Daoy (cell line): ENCODE measurements at regions not wholly inside any gene's neighbourhood (a gene's known extent, or its start where the extent isn't known, plus 50 kb on each side); places are given as distances from the start of the nearest gene placed in this dataset.
"Not testable (repeated sequence)": the region's sequence is repeated elsewhere in the genome, so short reads cannot be mapped to it uniquely, and the experiment has no call there.

ENCODE experiments used
- DNase-seq: peaks from one replicate; pipeline ENCODE4 v3.0.0-alpha.2; 2015; ENCODE audit warnings: low read depth

DNA sequence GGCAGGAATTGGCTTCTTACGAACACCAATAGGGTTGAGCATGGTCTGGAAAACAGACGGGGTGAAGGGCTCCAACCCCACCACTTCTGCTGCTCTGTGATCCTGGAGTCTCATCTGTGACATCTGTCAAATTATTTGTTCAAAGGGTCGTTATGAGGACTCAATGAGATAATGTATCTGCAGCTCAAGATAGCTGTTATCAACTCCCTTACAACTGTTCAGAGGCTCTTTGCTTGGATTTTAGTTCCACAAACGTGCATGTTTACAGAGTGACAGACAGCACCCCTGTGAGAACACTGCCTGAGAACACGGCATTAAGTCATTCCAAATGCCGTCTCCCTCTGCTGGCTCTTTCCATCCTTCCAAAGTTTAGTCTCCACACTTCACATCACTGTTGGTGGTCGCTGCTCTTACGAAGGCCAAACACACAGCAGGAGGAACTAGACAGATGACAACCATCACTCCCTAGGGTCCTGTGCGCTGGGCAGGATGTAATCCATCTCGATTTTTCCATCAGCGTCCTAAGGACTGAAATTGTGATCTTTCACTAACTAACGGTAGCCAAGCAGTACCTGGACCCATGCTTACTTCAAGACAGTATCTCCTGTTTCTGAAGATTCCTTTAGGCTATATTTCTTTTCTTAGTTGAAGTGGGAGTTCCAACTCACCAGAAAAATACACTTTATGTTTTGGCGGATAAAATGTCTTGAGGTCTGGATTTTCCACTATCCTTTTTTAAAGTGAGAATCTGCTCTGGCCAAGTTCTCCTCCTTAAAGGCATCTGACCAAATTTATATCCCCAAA is 220.3 kb downstream of the ANAPC1 start:
- no peak for DNase-seq

DNA sequence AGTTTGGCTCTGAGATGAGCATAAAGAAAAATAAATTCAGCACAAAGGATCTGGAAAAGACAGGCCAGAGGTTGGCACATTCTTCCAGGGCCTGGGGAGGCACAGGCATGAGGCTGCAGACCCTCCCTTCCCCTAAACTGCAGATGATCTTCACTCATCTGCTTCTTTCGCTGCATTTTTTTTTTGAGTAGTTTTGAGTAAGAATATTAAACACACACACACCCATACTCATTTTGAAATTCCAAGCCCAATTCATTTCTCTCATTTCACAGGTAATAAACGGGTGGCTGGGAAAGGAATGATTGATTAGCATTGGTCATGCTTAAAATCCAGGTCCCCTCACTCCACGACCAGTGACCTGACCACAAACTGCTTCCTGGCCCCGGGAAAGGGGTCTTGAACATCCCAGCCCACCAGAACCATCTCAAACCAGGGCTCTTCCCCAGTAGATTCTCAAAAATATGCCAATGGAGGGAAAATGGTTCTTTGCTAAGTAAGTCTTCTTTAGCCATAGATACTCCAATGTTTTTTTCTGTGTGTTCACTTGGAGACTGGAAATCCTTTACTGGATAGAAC is 219.6 kb downstream of the ANAPC1 start:
- no peak for DNase-seq

- DNase-seq, result no peak
Measured at GRCh38 chr2:111665011-111665410, 219.0 kb downstream of the ANAPC1 start.

DNA sequence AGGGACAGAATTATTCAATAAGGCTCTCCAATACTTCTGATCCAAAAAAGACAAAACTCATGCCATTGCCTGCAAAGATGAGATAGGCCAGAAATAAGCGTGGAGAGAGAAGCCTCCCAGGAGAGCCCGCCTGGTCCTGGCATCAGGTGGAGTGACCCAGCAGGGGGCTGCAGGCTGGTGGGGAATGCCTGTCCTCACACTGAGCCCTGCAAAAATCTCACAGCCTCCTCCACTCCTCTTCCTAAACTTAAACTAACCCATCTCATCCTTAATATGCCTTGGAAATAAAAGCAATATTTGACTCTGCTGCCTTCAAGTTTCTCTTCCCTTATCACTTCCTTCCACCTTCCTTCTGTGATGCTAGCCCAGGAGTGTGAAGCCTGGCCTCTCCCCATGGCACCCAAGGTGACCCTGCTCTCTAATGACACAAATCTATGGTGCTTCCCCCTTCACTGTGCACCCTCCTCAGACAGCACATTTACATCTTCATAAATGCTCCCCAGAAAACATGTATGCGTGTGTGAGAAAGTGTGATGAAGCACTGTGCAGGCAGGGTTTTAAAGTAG is 218.4 kb downstream of the ANAPC1 start:
- no peak for DNase-seq

- no peak for DNase-seq
Measured at GRCh38 chr2:111666160-111666559, 217.8 kb downstream of the ANAPC1 start.

DNA sequence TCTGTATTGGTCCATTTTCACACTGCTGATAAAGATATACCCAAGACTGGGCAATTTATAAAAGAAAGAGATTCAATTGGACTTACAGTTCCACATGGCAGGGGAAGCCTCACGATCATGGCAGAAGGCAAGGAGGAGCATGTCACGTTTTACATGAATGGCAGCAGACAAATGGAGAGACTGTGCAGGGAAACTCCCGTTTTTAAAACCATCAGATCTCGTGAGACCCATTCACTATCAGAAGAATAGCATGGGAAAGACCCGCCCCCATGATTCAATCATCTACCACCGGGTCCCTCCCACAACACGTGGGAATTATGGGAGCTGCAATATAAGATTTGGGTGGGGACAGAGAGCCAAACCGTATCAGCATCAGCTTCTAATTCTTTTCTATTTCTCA is 217.0 kb downstream of the ANAPC1 start:
- DNase-seq, result no peak

DNA sequence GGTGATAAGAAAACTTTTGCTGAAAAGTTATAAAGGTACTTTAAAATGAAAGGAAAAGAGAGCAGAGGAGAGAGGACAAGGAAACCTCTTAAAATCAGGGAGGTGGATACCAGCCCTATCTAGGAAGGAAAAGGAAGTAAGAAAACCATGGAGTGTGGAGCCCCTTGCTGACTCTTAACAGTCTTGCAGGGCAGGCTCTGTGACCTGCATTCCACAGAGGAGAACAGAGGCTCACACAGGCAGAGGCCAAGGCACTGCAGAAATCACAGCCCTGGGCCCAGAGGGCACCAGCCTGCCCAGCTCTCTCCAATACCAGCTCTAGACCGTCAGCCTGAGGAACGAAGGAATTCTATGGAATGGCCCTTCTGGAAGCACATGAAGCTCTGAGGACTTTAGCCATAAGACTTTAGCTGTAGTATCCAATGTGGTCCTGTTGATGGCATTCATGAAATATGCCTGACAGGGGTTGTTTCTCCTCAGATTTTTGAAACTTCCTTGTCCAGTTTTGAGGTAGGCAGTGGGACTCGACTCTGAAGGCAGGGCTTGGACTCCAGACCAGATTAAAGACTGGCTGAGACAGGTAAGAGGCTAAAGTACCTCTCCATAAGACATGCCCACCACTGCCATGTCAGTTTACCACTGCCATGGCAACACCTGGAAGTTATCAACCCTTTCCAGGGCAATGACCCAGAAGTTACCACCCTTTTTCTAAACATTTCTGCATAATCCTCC is 216.3 kb downstream of the ANAPC1 start:
- DNase-seq, result peak; percentile 35

GRCh38 chr2:111668274-111668616 is 215.7 kb downstream of the ANAPC1 start:
- DNase-seq, result no peak

- DNase-seq, result no peak
Measured at GRCh38 chr2:111668741-111669140, 215.3 kb downstream of the ANAPC1 start.

- DNase-seq, result no peak
Measured at GRCh38 chr2:111669928-111670695, 213.9 kb downstream of the ANAPC1 start.

- DNase-seq, result no peak
Measured at GRCh38 chr2:111670776-111671175, 213.2 kb downstream of the ANAPC1 start.

- DNase-seq, result no peak
Measured at GRCh38 chr2:111671426-111672150, 212.4 kb downstream of the ANAPC1 start.

GRCh38 chr2:111672641-111673040 is 211.4 kb downstream of the ANAPC1 start:
- not testable (repeated sequence) for DNase-seq

DNA sequence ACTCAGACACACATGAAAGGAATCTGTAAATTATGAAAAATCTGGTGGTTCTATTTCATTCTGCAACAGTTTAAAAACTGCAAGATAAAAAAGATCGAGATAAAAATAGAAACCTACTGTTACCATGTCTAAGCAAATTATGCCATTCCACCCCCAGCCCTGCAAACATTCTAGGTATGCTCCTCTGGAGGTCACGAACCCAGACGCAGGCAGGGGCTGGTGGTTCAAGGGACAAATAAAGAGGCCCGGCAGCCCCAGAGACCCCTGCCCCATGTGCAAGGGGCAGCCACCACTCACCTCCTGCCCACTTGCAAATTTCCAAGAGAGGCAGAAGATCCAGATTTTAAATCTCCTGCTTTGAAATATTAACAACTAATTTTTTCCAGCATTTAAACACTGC is 210.5 kb downstream of the ANAPC1 start:
- no peak for DNase-seq

DNA sequence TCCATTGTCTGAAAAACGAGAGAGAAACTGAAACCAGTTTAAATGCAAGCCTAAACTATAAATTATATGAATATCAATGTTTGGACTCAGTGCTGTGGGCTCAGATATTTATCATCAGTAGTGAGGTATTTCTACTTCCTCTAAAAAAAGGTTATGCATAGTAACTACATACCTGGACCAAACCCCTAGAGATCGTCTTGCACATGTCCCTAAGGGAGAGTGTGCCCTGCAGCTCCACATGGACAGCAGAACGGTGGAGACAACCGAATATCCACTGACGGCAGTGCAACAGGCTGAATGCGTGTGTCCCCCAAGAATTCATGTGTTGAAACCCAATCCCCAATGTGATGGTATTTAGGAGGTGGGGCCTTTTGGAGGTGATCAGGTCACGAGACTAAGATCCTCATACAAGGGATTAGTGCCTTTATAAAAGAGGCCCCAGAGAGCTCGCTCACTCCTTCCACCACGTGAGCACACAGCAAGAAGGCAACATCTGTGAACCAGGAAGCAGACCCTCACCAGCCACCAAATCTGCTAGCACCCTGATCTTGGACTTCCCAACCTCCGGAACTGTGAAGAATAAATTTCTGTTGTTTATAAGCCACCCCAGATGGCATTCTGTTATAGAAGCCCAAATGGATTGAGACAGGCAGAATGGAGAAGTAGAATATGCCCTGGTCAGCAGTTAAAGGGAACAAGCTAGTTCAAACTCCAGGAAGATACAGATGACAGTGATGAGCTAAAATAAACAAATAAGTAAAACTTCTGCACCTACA is 208.4 kb downstream of the ANAPC1 start:
- DNase-seq, result no peak

GRCh38 chr2:111676291-111676822 is 207.6 kb downstream of the ANAPC1 start:
- no peak for DNase-seq

DNA sequence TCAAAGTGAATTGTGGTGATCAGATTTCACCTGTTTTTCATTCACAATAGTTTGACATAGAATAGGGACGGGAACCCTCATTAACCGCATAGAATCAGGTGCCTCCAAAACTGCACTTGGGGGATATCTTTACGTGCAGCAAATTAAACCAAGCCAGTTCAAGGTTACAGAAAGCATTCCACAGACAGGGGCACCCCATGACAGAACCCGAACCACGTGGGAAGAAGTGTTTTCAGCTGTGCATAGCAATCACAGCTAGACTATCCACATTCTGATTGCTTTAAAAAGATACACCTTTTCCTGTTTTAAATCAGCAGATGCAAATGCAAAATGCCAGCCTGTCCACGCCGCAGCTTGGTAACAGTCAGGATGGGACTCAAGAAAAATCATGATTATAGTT is 205.8 kb downstream of the ANAPC1 start:
- no peak for DNase-seq

- DNase-seq, result peak; percentile 21
Measured at GRCh38 chr2:111678651-111679050, 205.3 kb downstream of the ANAPC1 start.

DNA sequence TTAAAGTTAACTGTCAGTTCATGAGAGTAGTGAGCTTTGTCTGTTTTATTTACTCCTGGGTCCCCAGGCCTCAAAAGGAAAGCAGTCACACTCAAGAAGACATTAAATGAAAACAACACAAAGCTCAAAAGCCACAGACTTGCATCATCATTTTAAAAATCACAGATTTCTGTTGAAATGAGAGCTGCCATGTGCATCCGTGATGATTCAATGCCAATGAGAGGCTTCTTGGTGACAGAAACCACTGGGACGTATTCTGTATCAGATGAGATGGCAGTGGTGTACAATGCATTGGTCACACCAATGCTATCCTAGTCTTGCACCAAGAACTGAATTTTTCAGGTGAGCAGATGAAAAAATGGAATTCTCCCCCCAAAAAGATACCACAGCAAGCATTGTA is 204.8 kb downstream of the ANAPC1 start:
- no peak for DNase-seq

- no peak for DNase-seq
Measured at GRCh38 chr2:111684611-111685010, 199.4 kb downstream of the ANAPC1 start.
